Breast epithelium (tissue), 4 donors: ENCODE measurements at regions not wholly inside any gene's neighbourhood (a gene's known extent, or its start where the extent isn't known, plus 50 kb on each side); places are given as distances from the start of the nearest gene placed in this dataset.

Experiments used
- DNase-seq, 2 donors: peaks; one replicate each; pipeline ENCODE4 v3.0.0-alpha.2; 2019; ENCODE audit warnings: low spot score in 2 of 2
- H3K27ac ChIP-seq, 2 donors: fragments of 200-600 bp; sonication (generic) in 1 of 2; one replicate each; pipeline ENCODE4 v1.5.1; 2016 to 2019; ENCODE audit warnings: mild to moderate bottlenecking in 1 of 2
- H3K27me3 ChIP-seq, 2 donors: fragments of 200-600 bp; sonication (generic) in 1 of 2; one replicate each; pipeline versions ENCODE4 v1.5.1 to v1.6.0; 2017 to 2019; ENCODE audit warnings: control low read depth in 1 of 2, mild to moderate bottlenecking in 1 of 2
- H3K36me3 ChIP-seq: fragments of 200-600 bp; one replicate; pipeline ENCODE4 v1.5.1; 2019
- H3K4me1 ChIP-seq, 2 donors: fragments of 200-600 bp; sonication (generic); one replicate each; pipeline ENCODE4 v1.5.1; 2016 to 2019; ENCODE audit warnings: control low read depth in 1 of 2
- H3K4me3 ChIP-seq, 3 donors: fragments of 200-600 bp; sonication (generic); 1 replicate in 2 of 3; 2 replicates in 1 of 3; pipeline ENCODE4 v1.5.1; 2016 to 2019; ENCODE audit warnings: mild to moderate bottlenecking in 3 of 3, moderate library complexity in 2 of 3
- H3K9me3 ChIP-seq, 2 donors: fragments of 200-600 bp; sonication (generic) in 1 of 2; one replicate each; pipeline ENCODE4 v1.5.1; 2016 to 2019; ENCODE audit warnings: control low read depth in 1 of 2
- CTCF ChIP-seq, 3 donors: fragments of 450-650 bp; IDR thresholded peaks; one replicate each; pipeline ENCODE4 v1.5.1; 2016 to 2017; ENCODE audit warnings: antibody characterized with exemption in 3 of 3, mild to moderate bottlenecking in 3 of 3, moderate library complexity in 3 of 3
- POLR2A ChIP-seq: fragments of 450-650 bp; IDR thresholded peaks from one replicate; pipeline ENCODE4 v1.6.1; 2016; ENCODE audit warnings: antibody characterized with exemption, mild to moderate bottlenecking, moderate library complexity
- POLR2AphosphoS5 ChIP-seq, 3 donors: sonication (generic); formaldehyde crosslinking; IDR thresholded peaks; one replicate each; pipeline ENCODE4 v1.6.1; 2017; ENCODE audit warnings: antibody characterized with exemption in 3 of 3
- intact Hi-C: fragments of 100-400 bp; cut with DNase I; formaldehyde crosslinking; loops from one replicate; pipeline ENCODE4 v1.15.1; 2023; ENCODE audit warnings: low total_unique reads

- intact Hi-C loops, result no loop called here
- Histone ChIP-seq H3K4me1 (no peaks in the 10 kb centered on the region), H3K4me3 (no peak overlapping the region), H3K27ac (no peak overlapping the region), H3K36me3 (no peaks in the 10 kb centered on the region), H3K27me3 (no peaks in the 10 kb centered on the region), H3K9me3 (no peaks in the 10 kb centered on the region)
- DNase-seq, result peak in 1 of 2 donors; percentile 45
- TF ChIP-seq CTCF (IDR thresholded peaks at IDR 0.05) (no peak), POLR2A (no peak), POLR2AphosphoS5 (IDR thresholded peaks at IDR 0.05) (no peak)
Measured at GRCh38 chr14:101033446-101034165, 130.1 kb upstream of the RTL1 start.

GRCh38 chr14:101034986-101035385 is 131.5 kb upstream of the RTL1 start:
- intact Hi-C loops, result loop anchor here (5.0 kb wide), 1 partner anchor 542 kb away; no protein-coding TSS in a partner anchor
- TF ChIP-seq CTCF (IDR thresholded peaks at IDR 0.05) (no peak), POLR2AphosphoS5 (IDR thresholded peaks at IDR 0.05) (no peak), POLR2A (no peak)
- H3K36me3 ChIP-seq, result no peaks in the 10 kb centered on the region
- no peak overlapping the region for H3K4me3 ChIP-seq
- H3K27ac ChIP-seq, result no peak overlapping the region
- H3K4me1 ChIP-seq, result no peaks in the 10 kb centered on the region
- peak in 1 of 2 donors; percentile 17 for DNase-seq
- H3K9me3 ChIP-seq, result no peaks in the 10 kb centered on the region
- no peaks in the 10 kb centered on the region for H3K27me3 ChIP-seq

- Histone ChIP-seq H3K4me3 (no peak overlapping the region), H3K4me1 (no peaks in the 10 kb centered on the region), H3K36me3 (no peaks in the 10 kb centered on the region), H3K27ac (no peak overlapping the region), H3K27me3 (no peaks in the 10 kb centered on the region), H3K9me3 (no peaks in the 10 kb centered on the region)
- peak in 1 of 2 donors; percentile 19 for DNase-seq
- TF ChIP-seq CTCF (IDR thresholded peaks at IDR 0.05) (no peak), POLR2A (no peak), POLR2AphosphoS5 (IDR thresholded peaks at IDR 0.05) (no peak)
- intact Hi-C loops, result loop anchor here (5.0 kb wide), 1 partner anchor 542 kb away; no protein-coding TSS in a partner anchor
Measured at GRCh38 chr14:101035466-101036225, 132.1 kb upstream of the RTL1 start.

GRCh38 chr14:101037021-101037817 is 133.7 kb upstream of the RTL1 start:
- Histone ChIP-seq H3K27ac (no peak overlapping the region), H3K4me3 (no peak overlapping the region), H3K36me3 (no peaks in the 10 kb centered on the region), H3K27me3 (no peaks in the 10 kb centered on the region), H3K4me1 (no peaks in the 10 kb centered on the region), H3K9me3 (no peaks in the 10 kb centered on the region)
- DNase-seq, result peak in 1 of 2 donors; percentile 39
- TF ChIP-seq CTCF (IDR thresholded peaks at IDR 0.05), result no peak
- no peak for TF ChIP-seq POLR2AphosphoS5 (IDR thresholded peaks at IDR 0.05)
- TF ChIP-seq POLR2A, result no peak
- intact Hi-C loops, result loop anchor here (5.0 kb wide), 1 partner anchor 540 kb away; no protein-coding TSS in a partner anchor
